ENCODE measurements at regions not wholly inside any gene's neighbourhood (a gene's known extent, or its start where the extent isn't known, plus 50 kb on each side); places are given as distances from the start of the nearest gene placed in this dataset.
A peak's percentile ranks its signal among the peaks of the same experiment; 100 is the strongest.

DNA sequence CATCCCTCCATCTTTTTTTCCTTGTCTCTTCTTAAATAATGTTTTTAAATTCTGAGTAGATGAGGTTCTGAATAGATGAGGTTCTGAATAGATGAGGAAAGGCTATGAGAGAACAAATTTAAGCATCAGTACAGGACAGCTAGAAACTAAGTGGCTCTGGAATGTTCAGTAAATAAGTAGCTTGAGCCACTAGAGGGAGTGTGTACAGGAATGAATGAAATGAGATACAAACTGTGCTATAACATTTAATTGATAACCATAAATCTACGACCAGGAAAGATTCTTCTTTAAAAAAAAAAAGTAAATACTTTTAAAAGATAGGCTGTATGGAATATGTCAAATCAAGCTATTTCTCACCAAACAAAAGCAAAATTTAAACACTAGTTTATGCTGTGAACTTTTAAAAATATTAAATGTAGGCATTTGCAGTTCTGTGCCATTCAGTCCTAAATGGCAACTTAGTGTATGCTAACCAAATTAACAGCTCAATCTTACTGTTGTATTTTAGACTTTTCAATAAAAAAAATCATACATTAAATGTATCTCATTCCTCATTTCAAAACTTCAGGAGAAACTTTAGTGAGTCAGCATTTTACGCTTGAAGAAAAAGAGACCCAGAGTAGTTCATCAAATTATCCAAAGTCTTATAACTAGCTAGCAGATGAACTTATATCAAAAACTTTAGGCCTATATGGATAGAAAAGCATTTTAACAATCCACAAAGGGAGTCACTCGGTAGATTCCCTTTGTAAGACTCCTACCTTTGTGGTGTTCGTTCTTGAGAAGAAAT, 70.4 kb upstream of the SNX2 start:
- FAIRE-seq (no peak), DNase-seq (ENCODE audit: insufficient read length, low spot score) (no peak)
- TF ChIP-seq POLR2A (IDR thresholded peaks at IDR 0.05; ENCODE audit: low read depth, low read length): no peak

DNA sequence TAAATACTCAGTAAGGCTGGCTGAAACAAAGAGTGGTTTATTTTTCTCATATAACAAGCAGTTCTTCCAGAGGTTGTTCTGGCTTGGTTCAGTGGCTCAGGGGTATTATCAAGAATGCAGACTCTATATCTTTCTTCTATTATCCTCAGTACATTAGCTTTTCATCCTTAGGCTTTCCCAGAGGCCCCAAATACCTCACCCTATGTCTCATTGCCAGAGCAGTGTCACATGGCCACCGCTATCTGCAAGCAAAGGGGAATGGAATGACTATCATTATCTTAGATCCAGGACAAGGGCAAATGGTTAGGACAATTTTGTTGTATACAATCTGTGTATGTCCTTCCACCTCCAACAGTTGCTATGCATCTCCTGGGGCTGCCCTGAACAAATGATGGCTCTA, 69.0 kb upstream of the SNX2 start:
- DNase-seq (ENCODE audit: insufficient read length, low spot score): no peak

DNA sequence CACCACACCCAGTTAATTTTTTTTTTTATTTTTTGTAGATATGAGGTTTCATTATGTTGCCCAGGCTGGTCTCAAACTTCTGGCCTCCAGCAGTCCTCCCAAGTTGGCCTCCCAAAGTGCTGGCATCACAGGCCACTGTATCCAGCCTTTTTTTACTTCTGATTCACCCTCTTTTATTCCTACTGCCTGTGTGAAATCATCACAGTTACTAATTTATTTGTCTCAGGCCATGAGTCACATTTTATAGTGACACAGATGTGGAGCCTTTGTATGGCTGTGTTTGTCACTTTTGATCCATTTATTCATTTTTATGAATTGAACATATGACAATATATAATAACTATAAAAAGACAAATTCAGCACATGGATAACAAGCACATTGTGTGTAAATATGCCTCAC, 67.1 kb upstream of the SNX2 start:
- DNase-seq (ENCODE audit: insufficient read length, low spot score) (peak; percentile 10), FAIRE-seq (peak; percentile 30)
- TF ChIP-seq POLR2A (IDR thresholded peaks at IDR 0.05; ENCODE audit: low read depth, low read length): no peak

More for the DNA sequence above, 69.0 kb upstream of the SNX2 start:
- no peak for FAIRE-seq
- no peak for TF ChIP-seq POLR2A (IDR thresholded peaks at IDR 0.05; ENCODE audit: low read depth, low read length)

DNA sequence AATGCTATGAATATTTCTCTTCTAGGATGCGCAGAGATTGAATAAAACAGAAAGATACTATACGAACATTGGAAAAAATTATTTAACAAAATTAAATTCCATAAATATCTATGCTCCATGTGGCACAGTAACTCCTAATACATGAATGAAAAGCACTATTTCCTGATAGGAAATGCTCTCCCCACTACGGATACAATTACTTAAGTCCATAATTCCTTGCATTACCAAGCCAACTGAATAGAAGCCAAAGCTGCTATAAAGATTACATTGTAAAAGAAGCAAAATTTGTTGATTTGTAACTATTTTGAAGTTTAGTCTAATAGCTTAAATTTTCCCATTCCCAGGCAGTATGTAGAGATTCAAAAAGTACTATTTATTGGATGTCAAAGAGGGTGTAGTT, 61.8 kb upstream of the SNX2 start:
- FAIRE-seq (no peak), DNase-seq (ENCODE audit: insufficient read length, low spot score) (no peak)

DNA sequence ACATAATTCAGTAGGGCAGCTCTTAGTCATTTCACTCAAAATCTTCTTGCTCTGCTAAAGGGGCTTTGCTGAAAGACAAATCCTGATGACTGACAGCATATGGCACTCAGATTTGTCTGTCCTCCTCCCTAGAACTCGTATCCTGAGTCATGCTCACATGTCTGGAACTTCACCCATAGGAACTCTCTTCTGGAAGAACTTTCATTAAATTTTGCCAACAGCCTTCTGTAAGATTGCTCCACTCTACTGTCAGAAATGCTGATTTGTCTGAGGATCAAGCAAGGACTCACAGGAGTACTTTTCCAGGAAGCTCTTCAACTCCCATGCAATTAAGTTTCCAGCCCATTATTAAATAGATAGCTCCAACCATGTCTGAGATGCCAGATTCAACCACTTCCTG, 59.8 kb upstream of the SNX2 start:
- no peak for FAIRE-seq
- no peak for DNase-seq (ENCODE audit: insufficient read length, low spot score)
- no peak for TF ChIP-seq POLR2A (IDR thresholded peaks at IDR 0.05; ENCODE audit: low read depth, low read length)

More for the DNA sequence above, 61.8 kb upstream of the SNX2 start:
- no peak for TF ChIP-seq POLR2A (IDR thresholded peaks at IDR 0.05; ENCODE audit: low read depth, low read length)

DNA sequence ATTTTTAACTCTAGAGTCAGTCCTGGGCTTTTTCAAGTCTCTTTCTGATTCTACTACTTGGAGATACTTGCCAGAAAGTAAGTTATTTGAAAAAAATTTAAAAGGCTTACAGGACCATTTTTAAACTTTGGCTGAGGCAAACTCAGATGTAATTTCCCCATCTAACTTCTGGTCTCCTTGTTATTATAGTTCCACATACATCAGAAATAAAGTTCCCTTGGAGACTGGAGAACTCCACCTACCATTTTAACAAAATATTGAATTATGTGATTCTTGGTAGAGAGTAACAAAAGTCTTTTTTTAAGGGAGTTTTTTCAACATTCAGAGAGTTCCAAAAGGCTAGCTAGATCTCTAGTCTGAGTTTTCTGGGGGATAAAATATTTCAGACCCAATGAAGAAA, 56.3 kb upstream of the SNX2 start:
- no peak for TF ChIP-seq POLR2A (IDR thresholded peaks at IDR 0.05; ENCODE audit: low read depth, low read length)
- DNase-seq (ENCODE audit: insufficient read length, low spot score) (no peak), FAIRE-seq (no peak)

DNA sequence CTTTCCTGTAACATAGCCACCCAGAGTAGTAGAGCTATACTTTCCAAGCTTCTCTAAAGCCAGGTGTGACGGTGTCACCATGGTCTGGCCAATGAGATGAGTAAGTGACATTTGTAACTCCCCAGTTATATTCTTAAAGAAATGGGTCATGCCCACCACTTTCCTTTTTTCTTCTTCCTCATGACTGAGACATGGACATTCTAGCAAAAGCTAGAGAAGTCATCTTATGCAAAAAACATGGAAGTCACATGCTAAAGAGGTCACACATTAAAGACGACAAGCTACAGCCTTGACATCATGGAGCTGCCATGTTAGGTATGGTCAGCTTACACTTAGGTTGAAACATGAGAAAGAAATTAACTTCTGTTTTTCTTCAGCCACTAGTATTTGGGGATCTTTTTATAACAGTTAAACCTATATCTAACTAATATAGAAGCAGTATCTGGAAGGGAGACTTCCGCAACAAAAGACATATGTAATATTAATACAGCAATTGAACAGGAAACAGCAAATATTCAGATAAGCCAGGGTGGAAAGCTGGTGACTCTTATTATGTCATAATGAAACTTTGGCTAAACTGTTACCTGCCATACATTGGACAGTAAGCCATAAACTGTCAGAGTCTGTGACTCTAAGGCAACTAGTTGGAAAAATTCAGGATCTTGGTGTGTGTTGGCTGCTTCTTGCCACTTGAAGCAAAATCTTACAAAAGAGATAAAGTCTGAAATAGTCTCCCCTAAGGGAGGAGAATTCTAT, 54.7 kb upstream of the SNX2 start:
- DNase-seq (ENCODE audit: insufficient read length, low spot score) (no peak), FAIRE-seq (no peak)
- TF ChIP-seq POLR2A (IDR thresholded peaks at IDR 0.05; ENCODE audit: low read depth, low read length): no peak

DNA sequence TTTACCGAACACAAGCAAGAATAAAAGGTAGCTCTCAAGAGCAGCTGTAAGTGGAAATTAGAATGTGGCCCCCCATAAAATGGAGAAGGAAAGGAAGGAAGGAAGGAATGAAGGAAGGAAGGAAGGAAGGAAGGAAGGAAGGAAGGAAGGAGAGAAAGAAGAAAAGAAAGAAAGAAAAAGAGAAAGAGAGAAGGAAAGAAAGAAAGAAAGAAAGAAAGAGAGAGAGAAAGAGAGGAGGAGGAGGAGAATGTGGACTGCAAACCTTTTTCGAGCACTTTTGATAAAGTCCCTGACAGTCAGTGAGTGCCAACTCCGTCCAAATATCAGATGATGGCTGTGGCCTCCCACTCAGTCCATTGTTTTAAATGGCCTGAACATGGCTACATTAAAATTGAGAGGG, 53.8 kb upstream of the SNX2 start:
- DNase-seq (ENCODE audit: insufficient read length, low spot score) (no peak), FAIRE-seq (no peak)
- no peak for TF ChIP-seq POLR2A (IDR thresholded peaks at IDR 0.05; ENCODE audit: low read depth, low read length)

DNA sequence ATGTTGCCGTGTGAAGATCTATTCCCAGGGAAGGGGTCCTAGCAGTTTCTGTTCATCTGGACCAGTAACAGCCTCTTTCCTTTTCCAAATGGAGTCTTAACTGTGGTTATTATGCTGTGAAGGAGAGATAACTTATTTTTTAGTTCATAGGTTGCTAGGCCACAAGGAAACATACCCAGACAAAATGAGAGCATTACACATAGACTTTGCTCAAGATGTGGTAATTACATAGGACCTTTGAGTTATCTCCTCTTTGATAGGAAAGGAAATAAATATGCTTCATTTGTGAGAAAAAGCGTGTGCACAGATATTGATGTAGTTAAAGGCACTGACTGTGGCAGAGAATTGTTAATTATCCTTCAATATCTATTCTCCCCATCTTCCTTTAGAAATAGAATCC, 52.5 kb upstream of the SNX2 start:
- TF ChIP-seq POLR2A (IDR thresholded peaks at IDR 0.05; ENCODE audit: low read depth, low read length): no peak
- FAIRE-seq: no peak
- DNase-seq (ENCODE audit: insufficient read length, low spot score): no peak

DNA sequence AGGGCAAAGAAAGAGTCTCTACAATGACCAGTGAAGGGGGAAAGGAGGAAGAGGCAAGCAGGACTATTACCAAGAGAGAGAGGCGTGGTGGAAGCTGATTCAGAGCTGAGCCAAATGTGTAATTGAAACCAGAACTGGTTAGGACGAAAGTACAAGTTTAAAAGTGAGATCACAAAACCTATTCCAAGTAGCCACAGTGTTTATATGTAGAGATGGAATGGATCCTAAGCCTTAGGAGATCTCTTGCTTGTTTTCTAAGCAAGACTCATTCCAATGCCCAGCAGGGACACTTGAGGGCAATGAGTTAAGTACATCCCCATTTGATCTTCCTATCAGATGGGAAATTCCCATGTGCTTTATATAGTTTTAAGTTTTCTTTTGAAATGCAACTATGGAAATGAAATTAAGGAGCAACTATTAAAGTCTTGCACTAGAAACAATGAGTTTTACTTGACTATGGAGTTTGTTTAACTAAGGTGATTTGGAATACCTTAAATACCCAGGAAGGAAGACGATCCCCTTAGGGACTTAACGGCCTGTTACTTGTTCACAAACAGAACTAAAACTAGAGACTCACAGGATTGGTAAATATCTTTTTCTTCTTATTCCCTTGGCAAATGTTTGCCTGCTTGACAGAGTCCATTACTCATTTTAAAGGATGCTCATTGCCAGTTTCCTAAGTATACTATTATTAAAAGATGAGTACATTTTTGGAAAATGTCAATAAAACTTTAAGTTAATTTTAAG, 51.1 kb upstream of the SNX2 start:
- FAIRE-seq: no peak
- no peak for TF ChIP-seq POLR2A (IDR thresholded peaks at IDR 0.05; ENCODE audit: low read depth, low read length)
- no peak for DNase-seq (ENCODE audit: insufficient read length, low spot score)

Data from H54 (cell line).